ENCODE measurements at regions not wholly inside any gene's neighbourhood (a gene's known extent, or its start where the extent isn't known, plus 50 kb on each side); places are given as distances from the start of the nearest gene placed in this dataset.

GRCh38 chr11:79990141-79990540, 549.3 kb upstream of the TENM4 start (continued):
- TF ChIP-seq RXRA (IDR thresholded peaks at IDR 0.05; ENCODE audit: insufficient read depth, low read depth, low read length) = no peak
- TF ChIP-seq BCL11A (IDR thresholded peaks at IDR 0.05; ENCODE audit: low read depth in 2 of 2, low read length in 2 of 2) = no peak

All from H1 (cell line).